ENCODE measurements at regions not wholly inside any gene's neighbourhood (a gene's known extent, or its start where the extent isn't known, plus 50 kb on each side); places are given as distances from the start of the nearest gene placed in this dataset.
"Not testable (repeated sequence)": the region's sequence is repeated elsewhere in the genome, so short reads cannot be mapped to it uniquely, and the experiment has no call there.

DNA sequence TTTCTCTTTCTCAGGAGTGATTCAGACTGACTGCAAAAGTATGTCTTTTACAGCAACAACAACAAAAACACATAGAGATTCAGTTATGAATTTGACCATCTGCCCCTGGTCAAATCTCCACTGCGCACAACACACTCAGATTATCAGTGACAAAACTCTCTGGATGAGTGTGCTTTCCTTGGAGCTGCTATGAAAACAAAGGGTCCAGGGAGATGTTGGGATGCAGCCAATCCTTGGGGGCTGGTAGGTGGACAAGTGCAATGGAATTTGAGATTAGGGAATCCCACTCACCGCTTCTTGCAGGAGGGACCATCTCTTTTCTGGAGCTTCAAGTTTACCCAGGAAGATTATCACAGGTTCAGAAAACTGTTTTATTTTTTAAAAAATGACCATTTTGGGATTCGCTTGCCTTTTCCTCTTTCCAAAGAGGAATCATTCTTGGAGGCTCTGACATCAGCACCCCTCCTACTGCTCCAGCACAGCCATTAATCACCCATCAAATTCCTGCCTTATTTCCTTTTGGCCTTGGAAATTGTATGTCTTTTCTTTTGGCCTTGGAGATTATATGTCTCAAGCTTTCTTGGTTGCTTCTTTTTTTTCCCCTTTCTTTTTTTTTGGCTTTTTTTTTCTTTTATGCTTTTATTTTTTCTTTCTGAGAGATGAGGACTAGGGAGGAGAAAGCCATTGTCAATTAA lies 311.8 kb downstream of the TSHZ3 start:
- no peak for DNase-seq (ENCODE audit: low read depth in 2 of 2)

GRCh38 chr19:31031455-31031854 lies 317.8 kb downstream of the TSHZ3 start:
- not testable (repeated sequence) for DNase-seq (ENCODE audit: low read depth in 2 of 2)

- no peak for DNase-seq (ENCODE audit: low read depth in 2 of 2)
These were observed 326.2 kb downstream of the TSHZ3 start for GRCh38 chr19:31023038-31023437.

DNA sequence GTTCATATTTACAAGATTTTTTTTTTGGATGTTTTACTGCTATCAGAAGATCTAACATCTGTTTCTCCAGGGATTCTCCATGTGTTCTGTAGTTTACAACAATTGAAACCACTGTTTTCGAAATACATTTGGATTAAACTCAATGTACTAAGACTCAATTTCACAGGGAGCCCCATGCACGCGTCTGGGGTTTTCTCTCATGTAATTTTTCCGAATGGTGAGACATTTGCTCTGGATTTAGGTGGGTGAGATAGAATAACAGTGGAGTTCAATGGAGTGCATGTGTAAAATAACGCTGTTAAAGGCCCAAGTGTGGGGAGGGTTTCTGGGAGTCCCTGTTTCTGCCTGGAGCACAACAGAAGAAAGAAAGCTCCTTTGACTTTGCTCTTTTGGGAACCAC lies 330.3 kb downstream of the TSHZ3 start:
- DNase-seq (ENCODE audit: low read depth in 2 of 2), result no peak

GRCh38 chr19:31015778-31016177 lies 333.5 kb downstream of the TSHZ3 start:
- DNase-seq (ENCODE audit: low read depth in 2 of 2), result no peak

GRCh38 chr19:31014668-31015067 lies 334.6 kb downstream of the TSHZ3 start:
- no peak for DNase-seq (ENCODE audit: low read depth in 2 of 2)

DNA sequence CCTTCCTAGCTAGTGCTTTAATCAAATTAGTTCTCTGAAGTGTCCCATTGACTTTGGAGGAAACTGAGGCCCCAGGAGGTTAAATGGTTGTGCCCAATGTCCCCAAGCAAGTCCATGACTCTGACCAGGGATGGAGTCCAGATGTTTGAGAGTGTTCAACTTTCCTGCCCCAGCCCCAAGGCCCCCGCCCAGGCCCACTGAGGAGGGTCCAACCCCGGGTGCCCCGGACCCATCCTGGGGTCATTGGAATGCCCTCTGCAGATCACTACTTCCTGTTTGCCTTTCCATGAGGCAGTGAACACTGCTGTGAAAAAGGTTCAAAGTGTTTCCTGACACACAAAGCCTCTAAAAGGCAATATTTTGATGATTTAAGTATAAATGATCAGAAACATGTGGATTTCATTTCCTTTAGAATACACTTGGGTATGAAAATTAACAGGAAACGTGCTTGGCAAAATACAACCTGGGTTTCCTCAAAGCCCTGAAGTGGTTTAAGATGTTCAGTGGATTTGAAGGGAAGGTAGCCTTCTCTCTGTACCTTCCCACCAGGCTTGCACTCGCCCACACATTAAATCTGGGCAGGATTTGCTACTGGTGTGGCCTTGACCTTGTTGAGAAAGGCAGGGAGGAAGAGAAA lies 335.7 kb downstream of the TSHZ3 start:
- no peak for DNase-seq (ENCODE audit: low read depth in 2 of 2)

DNA sequence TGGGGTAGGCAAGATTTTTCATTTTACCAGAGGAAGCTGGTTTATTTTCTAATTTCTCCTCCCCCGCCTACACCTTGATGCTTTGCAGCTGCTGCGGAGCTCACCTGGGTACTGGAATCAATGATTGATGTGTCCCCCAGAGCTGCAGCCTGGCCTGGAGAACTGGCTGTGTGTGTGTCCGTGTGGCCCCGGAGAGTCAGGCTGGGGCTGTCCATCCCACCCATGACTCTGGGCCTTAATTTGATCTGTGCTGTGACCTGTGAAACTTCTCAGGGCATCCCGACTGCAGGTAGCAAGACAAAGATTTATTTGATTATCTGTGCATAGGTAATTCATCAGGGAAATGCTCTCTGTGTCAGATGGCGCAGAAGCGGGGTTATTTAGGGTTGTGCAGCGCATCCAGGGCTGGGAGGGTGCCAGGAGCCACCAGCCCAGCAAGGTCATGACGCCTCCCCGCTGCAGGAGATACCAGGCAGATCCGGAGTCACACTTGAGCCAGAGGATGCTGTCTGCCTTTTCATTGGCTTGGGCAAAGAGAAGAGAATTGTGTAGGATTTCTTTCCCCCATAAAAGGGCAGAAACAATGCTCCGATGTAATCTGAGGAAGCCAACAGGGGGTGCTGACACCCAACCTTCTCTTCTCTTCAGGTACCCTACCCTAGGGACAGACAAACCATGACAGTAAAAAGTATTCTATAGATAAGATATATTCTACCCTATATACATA lies 346.6 kb downstream of the TSHZ3 start:
- DNase-seq (ENCODE audit: low read depth in 2 of 2), result no peak

- DNase-seq (ENCODE audit: low read depth in 2 of 2), result no peak
These were observed 347.2 kb downstream of the TSHZ3 start for GRCh38 chr19:31001991-31002390.

DNA sequence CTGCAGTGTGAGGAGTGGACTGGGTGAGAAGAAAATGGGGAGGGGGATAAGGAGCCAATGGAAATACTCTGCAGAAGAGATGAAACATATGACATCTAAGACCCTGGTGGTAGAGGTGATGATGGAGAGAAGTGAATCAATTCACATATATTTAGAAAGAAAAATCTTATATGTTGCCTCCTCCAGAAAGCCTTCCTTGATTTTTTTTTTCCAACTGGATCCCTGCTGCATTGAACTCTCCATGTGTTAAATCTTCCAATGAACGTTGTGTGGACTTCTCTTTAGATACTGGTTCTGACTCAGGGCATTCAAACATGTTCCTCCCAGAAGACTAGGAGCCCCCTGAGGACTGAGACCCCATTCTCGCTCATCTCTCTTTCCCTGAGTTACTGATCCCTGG lies 348.3 kb downstream of the TSHZ3 start:
- DNase-seq (ENCODE audit: low read depth in 2 of 2), result no peak

DNA sequence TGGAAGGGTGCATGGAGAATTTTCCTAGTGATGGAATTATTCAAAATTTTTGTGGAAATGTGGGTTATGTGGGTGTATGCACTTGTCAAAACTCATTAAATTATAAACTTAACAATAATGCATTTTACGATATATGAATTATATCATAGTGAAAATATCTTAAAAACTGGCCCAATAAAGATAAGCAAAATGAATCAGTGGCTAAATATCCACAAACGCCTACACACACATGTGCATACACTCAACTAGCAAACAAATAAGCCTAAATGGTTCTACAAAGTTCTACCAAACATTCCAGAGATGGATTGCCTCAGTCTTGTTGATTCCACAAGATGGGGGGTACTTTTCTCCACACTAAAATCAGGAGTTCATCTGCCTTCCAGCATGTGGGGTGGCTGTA lies 349.5 kb downstream of the TSHZ3 start:
- DNase-seq (ENCODE audit: low read depth in 2 of 2), result no peak

GRCh38 chr19:30997222-30997621 lies 352.0 kb downstream of the TSHZ3 start:
- DNase-seq (ENCODE audit: low read depth in 2 of 2), result no peak

GRCh38 chr19:30978639-30979038 lies 370.6 kb downstream of the TSHZ3 start:
- DNase-seq (ENCODE audit: low read depth in 2 of 2), result no peak

DNA sequence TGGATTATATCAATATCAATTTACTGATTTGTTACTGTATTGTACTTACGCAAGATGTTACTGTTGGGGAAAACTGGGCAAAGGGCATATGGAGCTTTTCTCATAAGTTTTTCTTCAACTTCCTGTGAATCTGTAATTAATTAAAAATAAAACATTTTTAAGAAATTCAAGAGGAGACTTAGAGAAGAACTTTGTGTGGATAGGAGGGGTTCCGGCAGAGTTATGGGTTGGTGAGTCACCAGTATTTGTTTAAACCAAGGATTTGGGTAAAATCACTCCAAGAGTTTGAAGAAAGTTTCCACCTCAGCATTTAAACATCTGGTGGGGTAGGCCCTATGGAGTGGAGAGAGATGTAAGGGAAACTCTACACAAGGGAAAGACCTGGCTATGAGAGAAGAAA lies 379.6 kb downstream of the TSHZ3 start:
- DNase-seq (ENCODE audit: low read depth in 2 of 2), result no peak

GRCh38 chr19:30968841-30969399 lies 380.3 kb downstream of the TSHZ3 start:
- no peak for DNase-seq (ENCODE audit: low read depth in 2 of 2)

GRCh38 chr19:30968210-30968609 lies 381.0 kb downstream of the TSHZ3 start:
- DNase-seq (ENCODE audit: low read depth in 2 of 2), result no peak

GRCh38 chr19:30966486-30966885 lies 382.8 kb downstream of the TSHZ3 start:
- no peak for DNase-seq (ENCODE audit: low read depth in 2 of 2)

GRCh38 chr19:30959011-30959410 lies 390.2 kb downstream of the TSHZ3 start:
- no peak for DNase-seq (ENCODE audit: low read depth in 2 of 2)

DNA sequence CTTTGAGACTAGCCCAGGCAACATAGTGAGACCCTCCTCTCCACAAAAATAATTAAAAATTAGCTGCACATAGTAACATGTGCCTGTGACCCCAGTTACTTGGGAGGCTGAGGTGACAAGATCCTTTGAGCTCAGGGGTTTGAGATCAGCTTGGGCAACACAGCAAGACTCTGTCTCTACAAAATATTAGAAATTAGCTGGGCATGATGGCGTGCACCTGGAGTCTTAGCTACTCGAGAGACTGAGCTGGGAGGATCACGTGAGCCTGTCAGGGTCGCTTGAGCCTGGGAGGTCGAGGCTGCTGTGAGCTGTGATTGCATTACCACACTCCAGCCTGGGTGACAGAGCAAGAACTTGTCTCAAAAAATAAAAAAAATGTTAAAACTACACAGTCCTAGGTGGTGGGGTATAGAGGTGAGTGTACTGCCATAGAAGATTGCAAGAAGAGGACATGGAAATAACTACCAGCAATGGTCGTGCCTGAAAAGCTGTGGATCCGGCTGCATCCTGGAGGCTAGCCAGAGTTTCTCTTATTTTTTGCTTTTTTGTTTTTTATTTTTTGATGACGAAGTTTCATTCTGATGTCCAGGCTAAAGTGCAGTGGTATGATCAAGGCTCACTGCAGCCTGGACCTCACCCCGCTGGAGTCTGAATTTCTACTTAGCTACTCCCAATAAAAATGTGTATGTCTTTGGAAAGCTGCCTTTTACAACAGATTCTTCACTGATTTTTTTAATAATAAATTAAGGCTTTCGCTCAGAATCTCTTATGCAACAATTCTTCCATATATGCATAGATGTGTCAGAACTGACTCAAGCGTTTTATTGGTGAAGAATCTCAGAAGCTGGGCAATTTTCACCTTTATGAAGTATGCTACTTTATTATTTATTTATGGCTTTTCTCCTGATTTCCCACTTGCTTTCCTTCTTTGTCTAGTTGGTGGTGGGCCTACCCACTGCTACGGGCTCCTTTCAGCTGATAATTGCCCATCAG lies 393.8 kb downstream of the TSHZ3 start:
- no peak for DNase-seq (ENCODE audit: low read depth in 2 of 2)

GRCh38 chr19:30944276-30944932 lies 404.8 kb downstream of the TSHZ3 start:
- not testable (repeated sequence) for DNase-seq (ENCODE audit: low read depth in 2 of 2)

All from stimulated activated CD4-positive, alpha-beta T cell treated with anti-CD3 and anti-CD28 coated beads, Interleukin-4, amount 100 ng/mL, for 48 hours (primary cell).